ENCODE measurements at regions not wholly inside any gene's neighbourhood (a gene's known extent, or its start where the extent isn't known, plus 50 kb on each side); places are given as distances from the start of the nearest gene placed in this dataset.

- no peak overlapping the region for H3K23ac ChIP-seq (ENCODE audit: insufficient read length, low read depth, low read length)
- no peak overlapping the region for H3K4ac ChIP-seq (ENCODE audit: low read depth, low read length)
- H3K23me2 ChIP-seq (ENCODE audit: insufficient read length, low read depth, low read length, poor library complexity, severe bottlenecking): no peaks in the 10 kb centered on the region
- no peak overlapping the region for H2AK5ac ChIP-seq (ENCODE audit: insufficient read length, low read length)
- no peak overlapping the region for H4K91ac ChIP-seq (ENCODE audit: insufficient read length, low read depth, low read length)
- H4K8ac ChIP-seq (replicated peaks; ENCODE audit: insufficient read length, low read depth, low read length): no peak overlapping the region
- no peak overlapping the region for H3K18ac ChIP-seq (ENCODE audit: insufficient read length, low read depth, low read length)
- H3K79me1 ChIP-seq (ENCODE audit: insufficient read depth, low read depth, low read length, poor library complexity, severe bottlenecking): no peaks in the 10 kb centered on the region
- Mint-ChIP-seq H3K4me1 (no peaks in the 10 kb centered on the region), H3K27ac (no peak overlapping the region), H3K4me3 (no peak overlapping the region), H3K27me3 (ENCODE audit: low read depth) (no peaks in the 10 kb centered on the region; the same call in 1 of the 2 replicates), H3K9me3 (peaks cover 11 to 13% of the 10 kb centered on the region in 2 experiments), H3K36me3 (ENCODE audit: insufficient read depth in 1 of 3, low read depth in 3 of 3) (peaks cover 1 to 16% (median 8%) of the 10 kb centered on the region in 3 experiments; a peak in 4 of 7 replicates)
- H2BK20ac ChIP-seq (ENCODE audit: low read depth, low read length, poor library complexity, severe bottlenecking): no peak overlapping the region
- no peak overlapping the region for H4K5ac ChIP-seq (ENCODE audit: insufficient read length, low read depth, low read length)
- no peak overlapping the region for H3K27ac ChIP-seq (ENCODE audit: insufficient read length, low read depth, low read length)
- H3K56ac ChIP-seq (ENCODE audit: insufficient read length, low read depth, low read length): no peak overlapping the region
- no peak overlapping the region for H2AFZ ChIP-seq (ENCODE audit: low read length)
- H3K9me3 ChIP-seq (ENCODE audit: control insufficient read depth, low read depth, low read length): no peaks in the 10 kb centered on the region
- no peak for TF ChIP-seq CTCF (conservative IDR thresholded peaks at IDR 0.05)
- H3K9ac ChIP-seq (ENCODE audit: extremely low read depth, insufficient read length, low read length): no peak overlapping the region
- H2BK15ac ChIP-seq (ENCODE audit: low read depth, low read length): no peak overlapping the region
- H2BK12ac ChIP-seq (ENCODE audit: insufficient read length, low read depth, low read length): no peak overlapping the region
- H3K4me1 ChIP-seq (ENCODE audit: insufficient read depth, low read length): no peaks in the 10 kb centered on the region
- H3T11ph ChIP-seq (ENCODE audit: low read length): no peak overlapping the region
- H3K27me3 ChIP-seq (ENCODE audit: insufficient read depth, low read length): no peaks in the 10 kb centered on the region
- DNase-seq: no peak
- H2BK5ac ChIP-seq (ENCODE audit: insufficient read length, low read length): no peak overlapping the region
- no peak overlapping the region for H2BK120ac ChIP-seq (ENCODE audit: low read depth, low read length, poor library complexity, severe bottlenecking)
- H4K20me1 ChIP-seq (ENCODE audit: control insufficient read depth, insufficient read depth, insufficient read length): no peaks in the 10 kb centered on the region
- H3K14ac ChIP-seq (ENCODE audit: insufficient read depth, low read length): no peak overlapping the region
- no peaks in the 10 kb centered on the region for H3K79me2 ChIP-seq (ENCODE audit: insufficient read depth, low read length)
- no peak overlapping the region for H3K4me2 ChIP-seq (ENCODE audit: insufficient read depth, insufficient read length, low read length)
- WGBS (ENCODE audit: extremely low coverage, insufficient read length, low lambda C conversion rate): no CpG with 5 or more reads among the region's 2 CpGs
Measured at GRCh38 chr2:226520723-226521122, 278.9 kb downstream of the IRS1 start.

Data from H9 (cell line).